ENCODE measurements at regions not wholly inside any gene's neighbourhood (a gene's known extent, or its start where the extent isn't known, plus 50 kb on each side); places are given as distances from the start of the nearest gene placed in this dataset.

DNA sequence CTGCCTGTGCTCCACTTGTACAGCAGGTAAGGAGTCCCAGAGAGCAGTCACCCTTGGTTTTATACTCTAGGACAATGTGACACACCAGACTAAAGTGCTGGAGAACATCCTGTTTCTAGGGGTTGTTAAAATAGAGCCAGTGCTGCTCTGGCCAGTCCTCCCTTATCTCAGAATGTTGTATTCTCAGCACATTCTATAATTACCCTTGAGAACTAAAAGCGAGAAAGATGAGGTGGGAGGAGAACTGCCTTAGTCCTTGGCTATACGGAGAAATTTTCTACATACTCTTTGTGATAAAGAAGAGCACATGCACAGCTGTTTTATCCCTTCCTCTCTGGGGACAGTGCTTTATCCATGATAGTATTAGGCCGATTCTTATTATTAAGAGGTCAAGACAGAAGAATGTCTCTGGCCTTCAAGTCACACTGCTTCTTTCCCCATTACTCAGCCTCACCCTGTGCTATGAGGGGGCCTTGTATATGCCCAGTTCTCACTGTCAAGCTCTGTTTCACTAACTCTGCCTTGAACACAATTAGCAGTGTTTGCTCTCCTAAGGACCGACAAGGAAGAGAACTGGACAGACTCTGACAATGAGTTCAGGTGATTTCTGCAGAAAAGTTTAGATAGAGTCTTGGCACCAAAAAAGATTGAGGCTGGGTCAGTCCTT, 385.8 kb downstream of the TRIB2 start:
- no peak for DNase-seq (ENCODE audit: low read depth in 3 of 3)

DNA sequence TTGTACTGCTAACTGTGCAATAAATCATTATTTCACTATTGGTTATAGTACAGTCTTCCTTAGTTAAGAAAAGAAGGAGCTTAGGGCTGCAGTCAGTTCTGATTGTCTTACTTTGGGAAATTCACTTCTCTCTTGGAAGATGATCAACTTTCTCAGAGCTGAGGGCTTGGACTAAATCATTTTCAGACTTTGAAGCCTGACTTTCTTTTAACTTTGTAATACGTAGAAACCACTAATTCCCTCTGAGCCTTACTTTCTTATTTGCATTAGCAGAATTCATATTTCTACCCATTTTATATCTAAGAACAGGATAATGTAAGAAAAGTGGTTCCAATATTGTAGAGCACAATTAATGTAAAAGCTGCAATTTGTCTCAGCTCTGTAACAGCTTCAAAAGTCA, 386.4 kb downstream of the TRIB2 start:
- DNase-seq (ENCODE audit: low read depth in 3 of 3) = no peak

DNA sequence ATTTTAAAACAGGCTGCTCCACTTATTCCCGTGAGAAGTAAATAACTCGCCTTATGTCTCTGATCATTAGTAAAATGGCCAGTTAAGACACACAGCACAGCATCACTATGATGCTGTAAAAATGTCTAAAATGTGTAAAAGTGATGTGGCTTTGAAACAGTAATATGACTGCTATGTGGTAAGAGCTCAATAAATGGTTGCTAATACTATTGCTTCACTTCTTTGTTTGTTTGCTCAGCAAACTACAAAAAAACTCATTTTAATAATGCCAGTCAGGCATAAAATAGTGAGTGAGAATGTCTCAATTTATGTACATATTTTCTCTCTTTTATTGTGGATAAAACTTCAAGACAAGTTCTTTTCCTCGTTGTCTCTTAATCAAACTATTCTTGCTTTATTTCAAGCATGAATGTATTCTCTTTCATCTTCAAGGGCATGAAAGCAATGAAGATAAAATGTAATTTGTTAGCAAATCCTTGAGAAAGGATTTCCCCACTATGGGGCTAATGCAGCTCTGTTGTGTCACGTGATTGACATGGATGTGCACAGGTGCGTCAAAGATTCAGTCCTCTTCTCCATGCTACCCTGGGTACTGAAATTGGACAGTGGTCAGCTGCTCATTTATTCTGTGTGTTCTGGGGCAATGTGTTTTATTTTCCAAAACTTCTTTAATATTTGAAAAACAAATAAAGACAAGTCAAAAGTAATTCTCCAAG, 387.2 kb downstream of the TRIB2 start:
- no peak for DNase-seq (ENCODE audit: low read depth in 3 of 3)

DNA sequence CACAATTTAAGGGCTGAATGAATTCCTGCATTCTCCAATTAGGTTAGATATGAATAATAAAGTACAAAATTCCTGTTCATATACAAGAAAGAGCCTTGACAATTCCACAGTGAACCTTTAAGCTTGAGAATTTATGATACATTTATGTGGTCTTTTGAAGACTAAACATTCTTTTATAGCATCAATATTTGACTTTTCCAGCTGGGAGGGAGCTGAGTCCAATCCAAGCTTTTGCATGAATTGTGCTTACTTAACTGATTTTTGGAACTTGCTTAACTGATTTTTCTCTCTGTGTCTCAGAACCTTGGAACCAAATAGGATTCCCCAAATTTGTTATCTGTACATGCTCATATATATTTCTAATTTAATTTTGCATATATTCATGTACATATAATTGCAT, 388.0 kb downstream of the TRIB2 start:
- DNase-seq (ENCODE audit: low read depth in 3 of 3) = no peak

DNA sequence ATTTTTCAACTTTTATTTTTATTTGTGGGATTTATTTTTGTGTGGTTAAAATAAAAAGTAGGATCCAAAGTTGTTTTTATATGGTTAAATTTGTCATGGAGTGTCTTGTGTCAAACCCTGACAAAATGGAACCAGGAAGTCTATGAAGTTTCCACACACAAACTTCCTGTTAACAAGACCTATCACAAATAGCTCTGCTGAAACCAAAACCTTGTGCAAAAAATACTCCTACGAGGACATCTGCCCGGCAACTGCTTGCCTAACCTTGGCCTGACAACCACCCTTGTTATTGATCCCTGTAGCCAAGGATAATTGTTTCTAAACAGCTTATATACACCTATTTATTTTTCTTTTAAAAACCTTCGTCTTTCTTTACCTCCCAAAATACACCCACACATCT, 389.6 kb downstream of the TRIB2 start:
- DNase-seq (ENCODE audit: low read depth in 3 of 3) = no peak

DNA sequence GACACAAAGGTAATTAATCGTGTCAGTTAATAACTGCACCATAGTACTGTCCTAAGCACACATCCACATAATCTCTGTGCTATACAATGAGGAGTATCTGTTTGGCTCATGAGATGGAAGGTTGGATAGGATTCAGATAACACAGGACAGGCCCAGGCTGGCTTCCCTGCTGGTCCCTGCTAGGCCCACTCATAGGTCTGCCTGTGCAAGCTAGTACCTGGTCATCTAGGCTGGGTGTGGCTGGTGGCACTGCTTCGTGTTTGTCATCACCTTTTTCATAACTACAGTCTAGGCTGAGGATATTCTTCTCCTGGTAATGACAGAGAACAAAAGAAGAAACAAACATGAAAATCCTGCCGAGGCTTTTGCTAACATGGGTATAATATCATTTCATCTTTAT, 392.8 kb downstream of the TRIB2 start:
- no peak for DNase-seq (ENCODE audit: low read depth in 3 of 3)

DNA sequence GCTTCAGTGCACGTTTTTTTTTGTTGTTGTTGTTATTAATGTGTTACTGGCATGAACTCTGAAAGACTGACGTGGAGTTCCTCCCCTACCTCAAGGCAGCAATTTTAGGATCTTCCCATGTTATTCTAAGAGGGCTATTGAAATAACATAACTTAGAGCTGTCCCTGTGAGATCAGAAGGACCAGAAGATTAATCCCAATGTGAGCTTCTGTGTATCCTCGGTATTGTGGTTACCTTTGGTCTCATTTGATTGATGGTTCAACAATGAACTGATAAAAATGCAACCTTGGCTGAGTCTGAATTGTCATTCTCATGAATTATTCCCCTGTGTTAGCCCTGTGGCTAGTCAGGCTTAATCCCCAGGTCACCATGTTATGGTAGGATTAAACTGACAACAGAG, 394.1 kb downstream of the TRIB2 start:
- DNase-seq (ENCODE audit: low read depth in 3 of 3) = no peak

DNA sequence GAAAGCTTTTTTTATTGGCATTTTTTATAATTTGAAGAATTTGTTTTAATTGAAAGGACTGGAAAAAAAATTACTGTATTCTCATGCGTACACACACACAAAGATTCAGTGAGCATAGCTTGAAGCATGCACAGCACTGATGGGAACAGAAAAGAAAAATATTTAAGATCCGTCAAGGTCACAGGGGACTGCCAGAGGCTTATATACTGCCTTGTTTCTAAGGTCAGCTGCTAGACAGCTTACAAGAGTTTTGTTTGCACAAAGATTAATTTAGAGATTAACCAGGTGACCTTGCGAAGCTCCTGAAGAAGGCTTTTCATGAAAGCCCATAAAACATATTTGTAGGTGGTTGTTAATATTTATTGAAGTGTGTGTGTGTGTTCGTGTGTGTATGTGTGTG, 396.3 kb downstream of the TRIB2 start:
- DNase-seq (ENCODE audit: low read depth in 3 of 3) = no peak

DNA sequence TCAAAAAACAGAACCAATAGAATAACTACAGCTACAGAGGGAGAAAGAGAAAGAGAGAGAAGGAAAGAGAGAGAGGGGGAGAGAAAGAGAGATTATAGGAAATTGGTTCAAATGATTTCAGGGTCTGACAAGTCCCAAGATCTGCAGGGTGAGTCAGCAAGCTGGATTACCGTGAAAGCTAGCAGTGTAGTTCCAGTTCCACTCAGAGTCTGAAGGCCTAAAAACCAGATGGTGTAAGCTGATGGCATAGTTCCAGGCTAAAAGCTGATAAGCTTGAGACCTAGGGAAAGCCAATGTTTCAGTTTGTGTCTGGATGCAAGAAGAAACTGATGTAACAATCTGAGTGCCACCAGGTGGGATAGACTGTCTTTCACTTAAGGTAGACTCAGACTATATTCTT, 397.7 kb downstream of the TRIB2 start:
- DNase-seq (ENCODE audit: low read depth in 3 of 3) = no peak

DNA sequence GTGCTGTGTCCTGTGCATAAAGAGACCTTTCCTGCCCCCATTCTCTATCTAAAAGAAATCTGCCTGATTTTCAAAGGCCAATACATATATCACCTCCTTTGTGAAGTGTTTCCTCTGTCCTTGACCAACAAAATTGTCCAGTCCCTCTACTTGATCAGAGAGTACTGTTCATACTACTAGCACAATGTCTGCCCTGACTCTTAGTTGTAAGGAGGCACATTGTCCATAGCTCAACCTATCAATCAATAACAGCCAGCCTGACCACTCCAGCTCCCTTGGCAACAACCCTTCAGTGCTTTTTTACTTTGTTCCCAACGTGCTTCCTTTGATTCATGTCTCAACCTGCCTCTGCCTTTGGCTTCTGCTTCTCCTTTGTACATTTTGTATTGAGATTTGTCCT, 398.9 kb downstream of the TRIB2 start:
- no peak for DNase-seq (ENCODE audit: low read depth in 3 of 3)

DNA sequence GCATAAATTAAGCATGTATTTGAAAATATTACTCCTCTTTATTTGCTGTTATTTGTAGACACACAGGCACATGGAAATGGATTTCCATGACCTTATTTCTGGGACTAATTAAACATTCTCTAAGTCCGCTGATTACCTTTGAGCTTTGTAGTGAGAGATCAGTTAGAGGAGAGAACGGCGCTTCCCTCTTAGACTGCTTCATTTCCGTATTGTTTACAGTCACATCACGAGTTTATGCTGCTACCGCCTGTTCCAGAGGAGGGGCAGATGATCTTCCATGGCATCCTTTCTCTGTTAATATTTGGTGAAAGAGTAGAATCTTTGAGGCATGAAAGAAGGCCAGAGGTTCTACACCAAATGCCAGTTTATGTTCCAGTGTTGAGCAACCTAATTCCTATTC, 404.4 kb downstream of the TRIB2 start:
- DNase-seq (ENCODE audit: low read depth in 3 of 3) = no peak

DNA sequence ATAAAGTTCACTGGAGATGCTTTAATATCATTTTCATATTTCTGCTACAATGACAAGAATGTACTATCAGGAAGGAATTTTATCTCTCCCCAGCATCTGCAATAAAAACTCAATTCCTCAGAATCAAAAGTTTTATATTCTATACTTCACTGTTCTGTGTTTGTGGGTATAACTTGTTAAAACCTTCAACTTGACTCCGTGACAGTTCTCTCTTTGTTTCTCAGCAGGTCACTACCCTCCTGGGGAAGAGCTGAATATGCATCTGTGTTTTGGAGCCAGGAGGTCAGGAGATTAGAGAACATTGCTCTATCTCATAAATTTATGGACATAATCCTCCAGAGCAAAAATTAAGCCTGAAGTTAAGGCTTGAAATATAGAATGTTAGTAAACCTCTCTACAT, 411.4 kb downstream of the TRIB2 start:
- DNase-seq (ENCODE audit: low read depth in 3 of 3) = no peak

DNA sequence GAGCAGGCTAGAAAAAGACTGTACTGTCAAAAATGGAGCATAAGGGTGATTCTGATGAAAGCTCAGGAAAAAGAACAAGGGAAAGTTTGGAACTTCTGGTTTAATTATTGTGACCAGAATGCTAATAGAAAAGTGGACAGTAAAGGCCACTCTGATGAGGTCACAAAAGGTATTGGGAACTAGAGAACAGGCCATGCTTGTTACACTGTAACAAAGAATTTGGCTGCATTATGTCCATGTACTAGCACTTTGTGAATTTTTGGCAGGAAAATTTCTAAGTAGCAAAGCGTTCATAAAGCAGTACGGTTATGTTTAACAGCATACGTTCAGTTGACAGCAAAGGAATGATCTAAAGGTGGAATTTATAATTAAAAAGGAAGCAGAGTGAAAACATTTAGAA, 418.6 kb downstream of the TRIB2 start:
- DNase-seq (ENCODE audit: low read depth in 3 of 3) = no peak

DNA sequence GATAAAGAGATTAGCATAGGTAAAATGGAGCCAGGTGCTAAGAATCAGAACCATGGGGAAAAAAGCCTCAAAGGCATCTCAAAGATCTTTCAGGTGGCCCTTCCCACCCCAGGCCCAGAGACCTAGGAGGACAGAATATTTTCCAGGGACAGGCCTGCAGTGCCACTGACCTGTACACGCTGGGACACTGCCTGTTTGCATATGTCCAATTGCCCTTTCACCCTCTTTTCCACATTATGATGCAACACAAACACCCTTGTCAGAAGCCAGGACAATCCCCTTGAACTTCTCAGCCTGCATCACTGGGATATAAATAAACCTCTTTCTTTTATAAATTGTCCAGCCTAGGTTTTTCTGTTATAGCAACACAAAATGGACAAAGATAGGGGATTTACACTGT, 419.1 kb downstream of the TRIB2 start:
- DNase-seq (ENCODE audit: low read depth in 3 of 3) = no peak

DNA sequence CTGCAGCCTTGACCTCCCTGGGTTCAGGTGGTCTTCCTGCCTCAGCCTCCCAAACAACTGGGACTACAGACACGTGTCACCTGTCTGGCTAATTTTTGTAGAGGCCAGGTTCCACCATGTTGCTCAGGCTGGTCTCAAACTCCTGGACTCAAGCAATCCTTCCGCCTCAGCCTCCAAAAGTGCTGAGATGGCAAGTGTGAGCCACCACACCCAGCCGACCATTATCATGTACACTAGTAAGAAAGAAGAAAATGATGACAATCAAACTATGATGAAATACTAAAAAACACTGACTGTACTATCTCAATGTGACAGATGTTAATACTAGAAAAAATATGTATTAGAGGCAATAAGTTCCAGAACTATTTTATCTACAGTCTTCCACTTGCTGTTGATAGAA, 420.9 kb downstream of the TRIB2 start:
- DNase-seq (ENCODE audit: low read depth in 3 of 3) = no peak

DNA sequence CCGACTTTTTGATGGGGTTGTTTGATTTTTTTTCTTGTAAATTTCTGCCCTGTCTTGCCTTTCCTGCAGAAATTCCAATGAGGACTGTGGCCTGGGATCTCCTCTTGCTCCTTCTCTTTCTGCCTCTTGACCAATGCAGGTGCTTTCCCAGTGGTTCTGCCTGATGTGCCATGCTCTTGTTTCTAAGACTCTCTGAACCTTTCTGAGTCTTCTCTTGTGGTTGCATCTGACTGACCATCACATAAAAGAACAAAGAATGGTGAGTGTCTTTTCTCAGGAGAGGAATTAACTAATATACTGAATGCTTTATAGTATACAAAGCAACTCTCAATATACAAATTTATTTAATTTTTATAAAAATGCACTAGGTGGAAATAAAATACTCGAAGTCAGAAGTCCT, 424.6 kb downstream of the TRIB2 start:
- no peak for DNase-seq (ENCODE audit: low read depth in 3 of 3)

DNA sequence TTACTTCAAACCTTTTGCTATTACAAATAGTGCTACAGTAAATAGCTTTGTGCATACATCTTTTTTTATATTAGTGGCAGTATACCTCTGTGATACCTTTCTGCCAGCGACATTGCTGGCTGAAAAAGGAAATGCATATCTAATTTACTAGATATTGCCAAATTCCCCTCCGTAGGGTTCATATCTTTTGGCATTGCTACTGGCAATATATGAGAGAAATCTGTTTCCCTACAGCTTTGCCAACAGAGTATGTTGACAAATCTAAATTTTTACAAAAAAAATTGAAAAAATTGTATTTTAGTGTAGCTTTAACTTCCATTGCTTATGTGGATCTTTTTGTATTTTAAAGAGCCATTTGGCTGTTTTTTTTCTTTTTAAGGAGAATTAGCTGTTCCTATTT, 426.7 kb downstream of the TRIB2 start:
- DNase-seq (ENCODE audit: low read depth in 3 of 3) = no peak

DNA sequence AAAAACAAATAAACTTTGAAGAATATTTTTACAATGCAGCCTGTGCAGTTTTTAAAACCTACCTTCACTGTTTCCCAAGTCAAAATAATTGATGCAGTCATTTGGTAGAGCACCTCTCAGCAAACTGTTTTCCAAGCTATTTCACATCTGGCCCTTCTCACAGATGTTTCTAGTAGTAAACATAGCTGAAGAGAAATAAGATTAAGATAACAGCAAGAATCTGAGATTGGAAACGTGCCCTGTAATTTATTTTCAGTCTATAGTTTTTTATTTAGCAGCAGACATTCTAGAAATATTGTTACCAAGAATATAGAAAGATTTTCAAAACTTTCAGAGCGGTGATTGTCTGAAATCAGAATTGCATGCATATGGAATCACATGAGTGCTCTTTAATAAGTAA, 440.2 kb downstream of the TRIB2 start:
- DNase-seq (ENCODE audit: low read depth in 3 of 3) = no peak

DNA sequence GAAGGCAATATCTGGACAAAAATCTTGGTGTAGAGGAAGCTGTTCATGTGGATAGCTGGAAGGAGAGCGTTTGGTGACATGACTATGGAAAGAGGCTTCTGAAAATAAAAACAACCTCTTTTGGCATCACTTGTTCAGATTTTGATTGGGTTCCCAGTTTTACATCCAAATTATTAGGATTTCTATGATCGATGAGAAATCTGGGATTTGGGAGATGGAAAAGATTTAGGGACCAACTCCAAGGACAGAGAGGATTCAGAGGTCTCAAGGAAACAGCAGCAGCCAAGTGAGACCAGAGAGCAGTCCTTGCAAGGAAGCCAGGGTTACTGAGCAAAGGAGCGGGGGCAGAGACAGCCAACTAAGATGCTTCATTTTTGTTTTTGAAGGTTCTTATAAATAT, 441.7 kb downstream of the TRIB2 start:
- DNase-seq (ENCODE audit: low read depth in 3 of 3) = no peak

DNA sequence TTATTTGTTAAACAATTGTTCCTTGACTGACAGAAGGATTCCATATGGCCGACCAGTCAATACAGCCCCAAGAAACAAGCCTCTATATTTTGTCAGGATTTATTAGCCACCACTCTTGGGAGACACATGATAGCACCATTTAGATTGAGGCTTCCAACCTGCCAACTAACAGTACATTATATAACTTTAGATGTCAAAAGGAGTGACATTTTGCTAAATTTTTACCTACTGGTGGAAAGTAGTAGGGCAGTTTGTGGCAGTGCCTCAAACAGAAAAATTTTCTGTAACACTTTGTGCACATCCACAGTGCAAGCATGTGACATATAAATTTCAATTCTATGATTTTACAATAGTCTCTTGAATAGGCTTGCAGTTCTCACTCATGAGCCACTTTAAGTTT, 464.0 kb downstream of the TRIB2 start:
- no peak for DNase-seq (ENCODE audit: low read depth in 3 of 3)

DNA sequence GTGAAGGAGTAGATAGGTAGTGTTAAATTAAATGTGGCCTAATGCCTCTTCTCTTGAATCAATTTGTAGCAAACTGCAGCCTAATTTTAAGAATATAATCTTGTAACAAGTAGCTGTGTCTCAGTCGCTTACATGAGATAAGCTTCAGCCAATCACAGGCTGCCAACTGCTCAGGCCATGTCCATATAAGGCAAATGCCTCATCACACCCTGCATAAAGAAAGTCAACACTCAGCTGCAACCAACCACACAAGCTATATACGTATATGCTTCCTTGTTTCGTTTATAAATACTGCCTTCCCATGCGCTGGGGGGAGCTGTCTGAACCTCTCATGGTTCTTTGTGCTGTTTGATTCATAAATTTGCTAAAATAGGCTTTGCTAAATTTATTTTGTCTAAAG, 476.3 kb downstream of the TRIB2 start:
- no peak for DNase-seq (ENCODE audit: low read depth in 3 of 3)

DNA sequence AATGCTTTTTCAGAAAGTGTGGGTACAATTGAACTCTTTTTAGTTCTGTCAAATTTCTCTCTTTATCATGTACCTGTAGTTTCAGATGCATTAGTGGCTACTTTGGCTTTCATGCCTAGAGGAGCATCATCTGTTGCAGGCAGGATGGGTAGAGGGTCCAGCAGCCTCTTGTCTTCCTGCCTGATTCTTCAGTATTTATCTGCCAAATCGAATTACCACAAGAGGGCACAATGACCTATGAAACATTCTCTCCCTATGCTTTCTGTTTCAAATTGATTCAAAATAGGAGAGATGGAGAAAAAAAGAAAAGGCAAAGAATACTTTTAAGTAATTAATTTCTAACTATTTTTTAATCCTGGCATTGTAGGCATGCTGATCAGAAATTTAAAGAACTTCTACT, 477.2 kb downstream of the TRIB2 start:
- no peak for DNase-seq (ENCODE audit: low read depth in 3 of 3)

DNA sequence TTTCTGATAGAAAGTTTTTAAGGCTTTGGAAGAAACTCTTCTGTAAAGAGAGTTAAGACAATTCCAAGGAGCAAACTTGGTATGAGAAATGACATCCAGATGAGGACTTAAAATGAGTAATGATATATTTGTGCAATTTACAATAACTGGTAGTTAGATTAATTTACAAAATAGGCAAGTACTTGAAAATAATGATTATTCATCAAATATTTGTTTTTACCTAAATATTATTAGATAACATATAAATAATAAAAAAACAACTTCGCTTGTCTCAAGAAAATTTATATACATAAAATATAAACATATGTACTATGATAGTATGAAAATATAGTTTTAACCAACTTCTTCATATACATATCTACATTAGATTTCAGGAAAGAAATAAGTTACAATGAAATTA, 478.5 kb downstream of the TRIB2 start:
- no peak for DNase-seq (ENCODE audit: low read depth in 3 of 3)

DNA sequence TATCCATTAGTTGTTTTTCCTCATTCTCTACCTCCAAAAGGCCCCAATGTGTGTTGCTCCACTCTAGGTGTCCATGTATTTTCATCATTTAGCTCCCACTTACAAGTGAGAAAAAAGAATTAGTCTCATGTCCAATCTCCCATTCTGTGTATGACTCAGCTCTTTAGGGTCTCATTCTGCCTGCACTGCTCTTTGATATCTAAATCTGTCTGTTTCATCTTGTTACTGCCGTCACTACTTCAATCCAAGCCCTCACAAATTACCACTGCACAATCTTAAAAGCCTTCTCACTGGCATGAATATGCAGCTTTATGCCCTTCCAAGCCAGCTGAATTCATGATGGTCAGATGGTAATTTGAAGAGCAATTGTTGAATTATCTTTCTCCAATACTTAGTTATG, 480.5 kb downstream of the TRIB2 start:
- no peak for DNase-seq (ENCODE audit: low read depth in 3 of 3)
